ENCODE measurements at regions not wholly inside any gene's neighbourhood (a gene's known extent, or its start where the extent isn't known, plus 50 kb on each side); places are given as distances from the start of the nearest gene placed in this dataset.
A peak's percentile ranks its signal among the peaks of the same experiment; 100 is the strongest.

GRCh38 chr11:113562576-113562975 lies 87.4 kb upstream of the DRD2 start:
- no peak overlapping the region for H3K9ac ChIP-seq (ENCODE audit: low read depth, low read length)
- no peak overlapping the region for H2BK15ac ChIP-seq (ENCODE audit: low read depth, low read length)
- H3K27ac ChIP-seq (ENCODE audit: insufficient read depth, low read length): no peak overlapping the region
- no peak overlapping the region; the same call in 1 of the 2 replicates for H2BK20ac ChIP-seq (ENCODE audit: low read depth, low read length)
- H4K20me1 ChIP-seq (ENCODE audit: insufficient read depth, low read length): no peaks in the 10 kb centered on the region
- H2BK5ac ChIP-seq (ENCODE audit: low read depth, low read length, poor library complexity, severe bottlenecking): no peak overlapping the region
- H3K79me1 ChIP-seq (ENCODE audit: low read depth in 1 of 2, low read length in 2 of 2): no peaks in the 10 kb centered on the region
- no peak overlapping the region for H3K4me3 ChIP-seq (ENCODE audit: insufficient read depth, low read depth, low read length)
- H4K5ac ChIP-seq (ENCODE audit: low read depth, low read length): no peak overlapping the region
- no peaks in the 10 kb centered on the region for H3K36me3 ChIP-seq (ENCODE audit: control insufficient read depth, insufficient read depth, low read length)
- CTCF ChIA-PET: interaction anchor here (1.6 kb wide), 1 partner anchor 8 kb away, joined by 3 read pairs; no protein-coding TSS in a partner anchor
- no peak overlapping the region for H3K18ac ChIP-seq (ENCODE audit: low read depth, low read length)
- H2AK9ac ChIP-seq (replicated peaks; ENCODE audit: low read depth, low read length, poor library complexity): no peak overlapping the region
- no peak overlapping the region for H2AK5ac ChIP-seq (ENCODE audit: low read depth, low read length)
- H3K27me3 ChIP-seq (ENCODE audit: control insufficient read depth, insufficient read depth, low read length): peaks cover 13% of the 10 kb centered on the region
- in situ Hi-C loops (cut with MboI; ENCODE audit: low sequenced_read_pairs): no loop called here
- H3K9me3 ChIP-seq (ENCODE audit: control insufficient read depth, insufficient read depth, low read length): no peaks in the 10 kb centered on the region
- POLR2A ChIA-PET (ENCODE audit: unreplicated experiment): no interaction called here
- no peak for DNase-seq
- no peak for ATAC-seq (ENCODE audit: low read depth)
- H3K9me1 ChIP-seq (ENCODE audit: insufficient read depth, low read length): no peaks in the 10 kb centered on the region
- intact Hi-C loops (cut with micrococcal nuclease): no loop called here
- no peak overlapping the region for H4K91ac ChIP-seq (ENCODE audit: insufficient read depth, low read depth, low read length)
- peak overlapping the region; percentile 19; the same call in 1 of the 2 replicates for H2BK120ac ChIP-seq (ENCODE audit: low read depth, low read length)
- H3K4me1 ChIP-seq (ENCODE audit: control insufficient read depth, insufficient read depth, low read length): no peaks in the 10 kb centered on the region
- dilution Hi-C loops (cut with HindIII; ENCODE audit: low sequenced_read_pairs, unreplicated experiment): no loop called here
- no peak overlapping the region for H3K23ac ChIP-seq (ENCODE audit: low read depth, low read length)
- no TSS peak for BruUV-seq (replicated peaks)
- no peak overlapping the region for H2AFZ ChIP-seq (replicated peaks; ENCODE audit: low read length, poor library complexity)
- H4K8ac ChIP-seq (ENCODE audit: low read depth in 2 of 2, low read length in 2 of 2): no peak overlapping the region
- no peak overlapping the region for H3K4ac ChIP-seq (ENCODE audit: low read depth, low read length)
- no peak for TF ChIP-seq RCOR1 (IDR thresholded peaks at IDR 0.05; ENCODE audit: insufficient replicate concordance, low read length)
- TF ChIP-seq SMC3 (IDR thresholded peaks at IDR 0.05; ENCODE audit: low read depth, low read length): no peak
- TF ChIP-seq FOS (IDR thresholded peaks at IDR 0.05; ENCODE audit: low read depth, low read length): no peak
- TF ChIP-seq RAD21 (IDR thresholded peaks at IDR 0.05; ENCODE audit: low read length): no peak
- TF ChIP-seq MAZ (IDR thresholded peaks at IDR 0.05; ENCODE audit: borderline replicate concordance, low read depth, low read length): no peak
- TF ChIP-seq CTCF (conservative IDR thresholded peaks at IDR 0.05; ENCODE audit: low read depth, low read length): no peak
- TF ChIP-seq RFX5 (IDR thresholded peaks at IDR 0.05; ENCODE audit: low read depth, low read length): no peak
- TF ChIP-seq BHLHE40 (IDR thresholded peaks at IDR 0.05; ENCODE audit: low read depth, low read length): no peak
- TF ChIP-seq MAFK (IDR thresholded peaks at IDR 0.05; ENCODE audit: low read depth, low read length): no peak
- no peak for TF ChIP-seq CEBPB (IDR thresholded peaks at IDR 0.05; ENCODE audit: low read depth, low read length)
- TF ChIP-seq POLR2A (IDR thresholded peaks at IDR 0.05; ENCODE audit: low read depth, low read length): no peak
- TF ChIP-seq MXI1 (IDR thresholded peaks at IDR 0.05; ENCODE audit: borderline replicate concordance, low read depth, low read length): no peak
- no peak overlapping the region for H3K14ac ChIP-seq (replicated peaks; ENCODE audit: low read depth, low read length)
- H3K4me2 ChIP-seq (ENCODE audit: low read depth, low read length): no peak overlapping the region
- H3K56ac ChIP-seq (ENCODE audit: extremely low read depth, insufficient read depth, low read length): no peak overlapping the region

Measured in IMR-90 (cell line).